Common myeloid progenitor, CD34-positive (primary cell): ENCODE measurements at regions not wholly inside any gene's neighbourhood (a gene's known extent, or its start where the extent isn't known, plus 50 kb on each side); places are given as distances from the start of the nearest gene placed in this dataset.

Source experiments
- CTCF ChIA-PET: fragments of 350-600 bp; sonication (Branson Sonifier 250); formaldehyde crosslinking; loops from one replicate; lab custom pipeline; 2021; ENCODE audit warnings: antibody characterized with exemption; lab: Charles Lee
- POLR2A ChIA-PET: fragments of 350-600 bp; sonication (Branson Sonifier 250); formaldehyde crosslinking; loops from one replicate; lab custom pipeline; 2021; ENCODE audit warnings: antibody characterized with exemption; lab: Charles Lee
- DNase-seq, 3 donors: peaks; one replicate each; pipeline versions ENCODE4 v3.0.0 to v3.0.0-alpha.2; 2013
- H3K27ac ChIP-seq, 2 experiments: 1 replicate in 1 of 2; 2 replicates in 1 of 2; pipeline ENCODE4 v1.7.0; 2013; ENCODE audit warnings: inconsistent platforms in 2 of 2, low read length in 2 of 2, mild to moderate bottlenecking in 2 of 2, low read depth in 1 of 2, moderate library complexity in 1 of 2; ENCODE audit not compliant: severe bottlenecking in 2 of 2, insufficient read depth in 1 of 2, poor library complexity in 1 of 2
- H3K27me3 ChIP-seq, 5 experiments: replicated peaks in 2 of 5; 1 replicate in 3 of 5; 2 replicates in 2 of 5; pipeline versions ENCODE4 v1.6.1 to v1.7.0; 2013; ENCODE audit warnings: low read length in 4 of 5, mild to moderate bottlenecking in 2 of 5, moderate library complexity in 2 of 5, inconsistent platforms in 1 of 5; ENCODE audit not compliant: insufficient read depth in 5 of 5, control insufficient read depth in 4 of 5
- H3K36me3 ChIP-seq, 4 experiments: 1 replicate in 2 of 4; 2 replicates in 2 of 4; pipeline versions ENCODE4 v1.6.1 to v1.7.0; 2013; ENCODE audit warnings: low read length in 3 of 4, control low read depth in 1 of 4, mild to moderate bottlenecking in 1 of 4; ENCODE audit not compliant: control insufficient read depth in 4 of 4, insufficient read depth in 4 of 4
- H3K4me1 ChIP-seq, 4 experiments: 1 replicate in 3 of 4; 2 replicates in 1 of 4; pipeline versions ENCODE4 v1.6.1 to v1.7.1; 2013; ENCODE audit warnings: low read length in 3 of 4, mild to moderate bottlenecking in 3 of 4, control low read depth in 1 of 4, inconsistent platforms in 1 of 4, moderate library complexity in 1 of 4; ENCODE audit not compliant: control insufficient read depth in 4 of 4, insufficient read depth in 4 of 4; ENCODE audit errors: control extremely low read depth in 1 of 4
- H3K4me3 ChIP-seq, 7 experiments: 1 replicate in 4 of 7; 2 replicates in 3 of 7; pipeline versions ENCODE4 v1.5.1 to v1.7.0; 2013; ENCODE audit warnings: mild to moderate bottlenecking in 7 of 7, low read length in 6 of 7, moderate library complexity in 6 of 7, inconsistent platforms in 2 of 7, low read depth in 2 of 7, control low read depth in 1 of 7; ENCODE audit not compliant: insufficient read depth in 4 of 7, control insufficient read depth in 1 of 7; ENCODE audit errors: extremely low read depth in 1 of 7
- H3K9me3 ChIP-seq, 5 experiments: 1 replicate in 4 of 5; 2 replicates in 1 of 5; pipeline versions ENCODE4 v1.6.1 to v1.7.1; 2013; ENCODE audit warnings: low read length in 4 of 5, mild to moderate bottlenecking in 2 of 5, inconsistent platforms in 1 of 5, low read depth in 1 of 5, moderate library complexity in 1 of 5; ENCODE audit not compliant: control insufficient read depth in 4 of 5, insufficient read depth in 2 of 5; ENCODE audit errors: control extremely low read depth in 1 of 5
- whole genome bisulfite sequencing: methylation state at CpG from one replicate; pipeline ENCODE4 v1.1.5; 2013; ENCODE audit not compliant: insufficient coverage; 5-methylcytosine and 5-hydroxymethylcytosine counted together

DNA sequence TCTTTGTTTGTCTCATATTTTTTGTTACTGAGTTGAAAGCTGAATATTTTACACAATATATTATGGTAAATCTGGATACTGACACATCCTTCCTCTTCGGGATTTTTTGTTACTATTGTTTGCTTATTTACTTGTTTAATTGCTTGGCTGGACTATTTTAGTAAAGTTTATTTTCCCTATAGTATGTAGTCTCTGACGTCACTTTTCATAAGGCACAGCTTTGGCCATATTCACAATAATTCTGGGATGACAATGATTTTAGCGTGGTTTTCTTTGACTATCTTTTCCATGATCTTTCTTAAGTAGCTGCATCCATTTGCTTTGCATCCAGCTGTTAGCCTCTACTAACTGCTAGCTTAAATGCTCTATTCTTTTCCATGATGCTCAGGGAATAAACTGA is 552.4 kb downstream of the VGLL3 start:
- no peaks in the 10 kb centered on the region for H3K4me1 ChIP-seq
- 92% methylated on average over 2 of the region's 3 CpGs for WGBS
- H3K4me3 ChIP-seq = no peak overlapping the region
- ChIA-PET CTCF (interaction anchor here (0.6 kb wide), 1 partner anchor 558 kb away, joined by 3 read pairs; no protein-coding TSS in a partner anchor), POLR2A (interaction anchor here (0.7 kb wide), 1 partner anchor 431 kb away, joined by 3 read pairs; no protein-coding TSS in a partner anchor)
- no peaks in the 10 kb centered on the region for H3K9me3 ChIP-seq
- no peak for DNase-seq
- no peak overlapping the region for H3K27ac ChIP-seq
- H3K36me3 ChIP-seq = no peaks in the 10 kb centered on the region
- no peaks in the 10 kb centered on the region for H3K27me3 ChIP-seq

DNA sequence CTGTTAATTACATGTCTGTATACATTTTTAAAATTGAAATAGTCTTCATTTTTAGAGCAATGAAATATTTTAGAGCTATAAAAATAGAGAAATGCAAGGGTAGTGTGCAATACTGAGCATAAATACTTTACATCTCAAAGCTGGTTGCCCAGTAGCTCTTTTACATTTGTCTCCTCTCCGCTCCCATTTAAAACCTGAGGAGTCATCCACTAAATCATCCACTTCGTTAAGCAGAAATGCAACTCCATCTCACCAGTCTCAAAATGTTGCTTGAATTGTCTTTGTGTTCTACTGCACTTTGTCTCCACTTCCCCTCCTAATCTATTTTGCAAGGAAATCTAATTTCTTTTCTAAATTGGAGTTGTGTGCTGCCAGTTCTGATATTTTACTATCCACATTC is 563.6 kb downstream of the VGLL3 start:
- H3K4me1 ChIP-seq = no peaks in the 10 kb centered on the region
- no peaks in the 10 kb centered on the region for H3K27me3 ChIP-seq
- H3K36me3 ChIP-seq = no peaks in the 10 kb centered on the region
- WGBS = 100% methylated on average over 1 of the region's 2 CpGs
- no peak overlapping the region for H3K4me3 ChIP-seq
- DNase-seq = no peak
- no peak overlapping the region for H3K27ac ChIP-seq
- CTCF ChIA-PET = no interaction called here
- POLR2A ChIA-PET = no interaction called here
- no peaks in the 10 kb centered on the region for H3K9me3 ChIP-seq

DNA sequence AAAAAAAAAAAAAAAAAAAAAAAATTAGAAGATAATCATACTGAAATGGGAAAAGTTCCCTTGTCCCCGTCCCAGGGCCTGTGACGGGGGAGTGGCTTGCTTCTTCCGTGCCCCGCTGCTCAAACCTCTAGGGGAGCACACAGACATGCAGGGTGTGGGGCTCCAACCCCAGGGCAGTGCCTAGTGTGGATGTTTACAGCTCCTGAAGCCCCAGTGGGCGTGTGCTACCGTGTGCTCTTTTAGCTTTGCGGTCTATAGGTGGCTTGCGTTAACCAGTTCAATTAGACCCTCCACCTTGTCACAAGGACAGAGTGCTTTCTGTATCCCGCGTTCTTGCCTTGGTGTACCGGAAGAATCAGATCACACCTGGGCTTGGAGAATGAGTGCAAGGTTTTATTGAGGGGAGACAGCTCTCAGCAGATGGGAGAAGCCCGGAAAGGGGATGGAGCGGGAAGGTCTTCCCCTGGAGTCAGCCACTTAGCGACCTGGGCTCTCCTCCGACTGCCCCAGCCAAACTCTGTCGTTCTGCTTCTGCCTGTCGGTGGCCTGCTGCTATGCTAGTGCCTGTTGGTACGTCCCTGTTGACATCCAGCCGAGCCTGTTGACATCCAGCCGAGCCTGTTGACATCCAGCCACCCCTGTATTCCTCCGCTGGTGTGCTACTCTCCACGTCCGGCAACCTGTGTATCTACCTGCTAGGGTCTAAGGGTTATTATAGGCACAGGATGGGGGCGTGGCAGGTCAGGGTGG is 569.8 kb downstream of the VGLL3 start:
- 94% methylated on average over 23 of the region's 24 CpGs for whole genome bisulfite sequencing
- no peak overlapping the region for H3K27ac ChIP-seq
- no peaks in the 10 kb centered on the region for H3K4me1 ChIP-seq
- no peaks in the 10 kb centered on the region for H3K9me3 ChIP-seq
- DNase-seq = no peak
- H3K36me3 ChIP-seq = no peaks in the 10 kb centered on the region
- H3K27me3 ChIP-seq = no peaks in the 10 kb centered on the region
- H3K4me3 ChIP-seq = no peak overlapping the region
- ChIA-PET CTCF (no interaction called here), POLR2A (no interaction called here)

DNA sequence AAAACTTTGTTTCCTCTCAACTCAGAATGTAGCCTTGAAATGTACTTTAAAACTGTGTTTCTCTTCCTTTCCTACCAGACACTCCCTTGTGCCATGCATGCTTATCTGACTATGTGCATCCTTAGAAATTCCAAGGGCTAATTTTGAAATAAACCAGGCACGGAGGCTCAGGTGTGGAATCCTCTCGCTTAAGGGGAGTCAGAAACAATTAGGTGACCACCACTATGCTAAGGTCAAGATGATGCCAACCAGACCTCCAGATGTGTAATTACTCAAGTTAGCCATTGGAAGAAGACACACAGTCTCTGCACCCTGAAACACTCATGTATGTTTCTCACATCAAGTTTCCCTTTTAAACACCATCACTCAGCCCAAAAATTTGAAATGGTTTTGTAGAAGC is 572.1 kb downstream of the VGLL3 start:
- no peak for DNase-seq
- Histone ChIP-seq H3K4me1 (no peaks in the 10 kb centered on the region), H3K9me3 (no peaks in the 10 kb centered on the region), H3K27me3 (no peaks in the 10 kb centered on the region), H3K27ac (no peak overlapping the region), H3K4me3 (no peak overlapping the region), H3K36me3 (no peaks in the 10 kb centered on the region)
- 70% methylated on average over 2 of the region's 2 CpGs for WGBS
- ChIA-PET CTCF (no interaction called here), POLR2A (no interaction called here)

DNA sequence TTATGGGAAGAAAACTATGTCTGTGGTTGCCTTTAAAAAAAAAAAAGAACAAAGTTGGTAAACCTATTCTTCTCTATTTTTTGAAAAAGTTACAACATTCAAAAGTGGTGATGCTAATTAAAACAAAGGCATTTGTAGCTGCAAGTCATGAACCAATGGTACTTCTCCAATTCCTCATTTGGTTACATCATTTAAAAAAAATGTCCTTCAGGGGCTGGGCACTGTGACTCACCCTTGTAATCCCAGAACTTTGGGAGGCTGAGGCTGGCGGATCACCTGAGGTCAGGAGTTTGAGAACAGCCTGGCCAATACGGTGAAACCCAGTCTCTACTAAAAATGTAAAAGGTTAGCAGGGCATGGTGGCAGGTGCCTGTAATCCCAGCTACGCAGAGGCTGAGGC is 574.6 kb downstream of the VGLL3 start:
- Histone ChIP-seq H3K36me3 (no peaks in the 10 kb centered on the region), H3K9me3 (no peaks in the 10 kb centered on the region), H3K4me3 (no peak overlapping the region), H3K27ac (no peak overlapping the region), H3K4me1 (no peaks in the 10 kb centered on the region), H3K27me3 (no peaks in the 10 kb centered on the region)
- no peak for DNase-seq
- 88% methylated on average over 1 of the region's 3 CpGs for WGBS
- POLR2A ChIA-PET = no interaction called here
- CTCF ChIA-PET = no interaction called here

DNA sequence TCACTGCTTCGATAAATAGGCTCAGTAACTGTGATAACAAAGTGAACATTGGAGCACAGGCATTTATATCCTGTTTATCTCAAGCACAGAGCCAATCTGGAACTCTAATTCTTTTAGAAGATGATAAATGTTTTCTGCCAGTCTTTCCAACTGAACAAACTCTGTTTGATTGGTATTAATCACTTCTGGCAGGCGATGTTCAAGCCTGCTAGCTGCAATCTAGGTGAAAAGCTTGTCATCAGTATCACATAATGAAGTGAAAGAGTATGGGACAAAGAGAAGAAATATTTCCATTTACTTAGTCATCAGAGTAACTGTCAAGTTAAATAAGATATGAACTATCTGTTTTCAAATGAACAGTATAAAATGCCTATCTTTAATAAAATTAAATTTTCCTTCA is 577.3 kb downstream of the VGLL3 start:
- Histone ChIP-seq H3K36me3 (no peaks in the 10 kb centered on the region), H3K9me3 (no peaks in the 10 kb centered on the region), H3K4me1 (no peaks in the 10 kb centered on the region), H3K4me3 (no peak overlapping the region), H3K27me3 (no peaks in the 10 kb centered on the region), H3K27ac (no peak overlapping the region)
- 0% methylated on average over 1 of the region's 2 CpGs for WGBS
- ChIA-PET CTCF (no interaction called here), POLR2A (no interaction called here)
- DNase-seq = no peak

DNA sequence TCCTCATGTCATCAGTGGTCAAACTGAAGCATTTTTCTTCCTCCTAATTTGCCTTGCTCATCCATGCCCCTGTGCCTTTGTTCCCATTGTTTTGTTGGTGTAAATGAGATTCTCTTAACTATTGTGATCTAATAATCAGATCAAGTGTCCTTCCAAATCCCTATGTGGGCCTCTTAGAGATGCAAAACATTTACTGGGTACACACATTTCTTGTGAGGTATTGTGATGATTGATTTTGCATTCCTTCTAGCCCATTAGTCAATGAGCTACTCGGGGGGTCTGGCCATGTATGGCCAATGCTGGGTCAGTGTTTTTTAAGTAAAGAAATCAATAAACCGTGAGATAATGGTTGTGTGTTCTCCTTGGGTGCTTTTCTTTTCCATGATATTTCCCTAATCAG is 580.4 kb downstream of the VGLL3 start:
- ChIA-PET CTCF (no interaction called here), POLR2A (no interaction called here)
- H3K4me1 ChIP-seq = no peaks in the 10 kb centered on the region
- H3K27ac ChIP-seq = no peak overlapping the region
- no peaks in the 10 kb centered on the region for H3K36me3 ChIP-seq
- H3K4me3 ChIP-seq = no peak overlapping the region
- no peaks in the 10 kb centered on the region for H3K27me3 ChIP-seq
- no CpG with 5 or more reads among the region's 2 CpGs for WGBS
- H3K9me3 ChIP-seq = no peaks in the 10 kb centered on the region
- DNase-seq = no peak
